ENCODE measurements at regions not wholly inside any gene's neighbourhood (a gene's known extent, or its start where the extent isn't known, plus 50 kb on each side); places are given as distances from the start of the nearest gene placed in this dataset.

DNA sequence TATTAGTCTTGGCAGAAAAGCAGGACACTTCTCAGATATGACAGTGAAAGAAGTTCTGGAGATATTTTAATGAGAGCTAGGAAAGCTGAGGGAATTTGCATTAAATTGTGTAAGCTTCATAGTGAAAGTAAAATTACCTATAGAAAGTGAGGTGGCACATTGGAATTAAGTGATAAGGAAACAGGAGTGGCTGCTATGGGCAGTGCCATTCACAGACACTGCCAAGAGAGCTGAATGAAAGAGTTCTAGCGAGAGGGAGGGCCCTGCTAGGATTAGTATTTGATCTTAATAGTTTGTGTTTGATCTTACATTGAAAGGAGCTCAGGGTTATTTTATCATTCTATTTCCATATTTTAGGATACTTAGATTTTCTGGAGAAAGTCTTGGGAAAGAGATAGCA lies 351.9 kb downstream of the DDX10 start:
- no peak for DNase-seq
- Histone ChIP-seq H3K27me3 (no peaks in the 10 kb centered on the region), H3K36me3 (no peaks in the 10 kb centered on the region), H3K4me1 (no peaks in the 10 kb centered on the region), H3K9me3 (no peaks in the 10 kb centered on the region), H3K27ac (no peak overlapping the region), H3K4me3 (no peak overlapping the region)
- intact Hi-C loops (cut with DNase I; ENCODE audit: low total_unique reads) = no loop called here
- TF ChIP-seq CTCF (IDR thresholded peaks at IDR 0.05) = no peak

DNA sequence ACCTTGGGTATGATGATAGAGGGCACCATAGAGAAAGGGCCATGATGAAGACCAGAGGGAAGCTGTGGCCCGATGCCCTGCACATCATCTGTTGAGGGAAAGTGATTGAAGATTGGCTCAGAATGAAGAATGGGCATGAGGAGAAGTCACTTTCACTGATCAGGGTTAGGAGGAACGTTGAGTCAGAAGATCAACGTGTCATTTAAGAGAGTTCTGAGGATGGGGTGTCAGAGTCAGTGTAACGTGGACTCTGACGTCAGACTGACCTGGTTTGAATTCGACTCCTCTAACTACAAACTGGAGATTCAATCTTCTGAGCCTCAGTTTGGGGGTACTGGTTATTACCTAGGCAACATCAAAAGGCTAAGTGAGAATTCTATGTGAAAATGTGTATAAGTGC lies 352.6 kb downstream of the DDX10 start:
- no peaks in the 10 kb centered on the region for H3K36me3 ChIP-seq
- intact Hi-C loops (cut with DNase I; ENCODE audit: low total_unique reads) = no loop called here
- no peak overlapping the region for H3K27ac ChIP-seq
- H3K27me3 ChIP-seq = no peaks in the 10 kb centered on the region
- no peak for DNase-seq
- H3K4me3 ChIP-seq = no peak overlapping the region
- no peaks in the 10 kb centered on the region for H3K4me1 ChIP-seq
- no peaks in the 10 kb centered on the region for H3K9me3 ChIP-seq
- TF ChIP-seq CTCF (IDR thresholded peaks at IDR 0.05) = no peak

DNA sequence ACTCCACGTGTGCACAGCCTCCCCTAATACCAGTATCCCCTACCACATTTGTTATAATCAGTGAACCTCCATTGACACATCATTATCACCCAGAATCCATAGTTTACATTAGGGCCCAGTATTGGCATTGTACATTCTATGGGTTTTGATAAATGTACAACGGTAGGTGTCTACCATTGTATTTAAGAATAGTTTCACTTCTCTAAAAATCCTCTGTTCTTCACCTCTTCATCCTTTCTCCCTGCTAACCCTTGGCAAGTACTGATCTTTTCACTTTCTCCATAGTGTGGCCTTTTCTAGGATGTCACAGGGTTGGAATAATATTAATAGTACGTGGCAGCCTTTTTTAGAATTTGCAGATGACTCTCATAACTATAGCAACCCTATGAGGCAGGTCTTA lies 353.8 kb downstream of the DDX10 start:
- Histone ChIP-seq H3K4me1 (no peaks in the 10 kb centered on the region), H3K27ac (no peak overlapping the region), H3K4me3 (no peak overlapping the region), H3K36me3 (no peaks in the 10 kb centered on the region), H3K9me3 (no peaks in the 10 kb centered on the region), H3K27me3 (no peaks in the 10 kb centered on the region)
- no peak for TF ChIP-seq CTCF (IDR thresholded peaks at IDR 0.05)
- intact Hi-C loops (cut with DNase I; ENCODE audit: low total_unique reads) = no loop called here
- DNase-seq = no peak

GRCh38 chr11:109019342-109019936 lies 354.6 kb downstream of the DDX10 start:
- no peak for TF ChIP-seq CTCF (IDR thresholded peaks at IDR 0.05)
- no peaks in the 10 kb centered on the region for H3K27me3 ChIP-seq
- no peak overlapping the region for H3K4me3 ChIP-seq
- no peaks in the 10 kb centered on the region for H3K36me3 ChIP-seq
- intact Hi-C loops (cut with DNase I; ENCODE audit: low total_unique reads) = no loop called here
- H3K27ac ChIP-seq = no peak overlapping the region
- H3K9me3 ChIP-seq = no peaks in the 10 kb centered on the region
- no peak for DNase-seq
- no peaks in the 10 kb centered on the region for H3K4me1 ChIP-seq

DNA sequence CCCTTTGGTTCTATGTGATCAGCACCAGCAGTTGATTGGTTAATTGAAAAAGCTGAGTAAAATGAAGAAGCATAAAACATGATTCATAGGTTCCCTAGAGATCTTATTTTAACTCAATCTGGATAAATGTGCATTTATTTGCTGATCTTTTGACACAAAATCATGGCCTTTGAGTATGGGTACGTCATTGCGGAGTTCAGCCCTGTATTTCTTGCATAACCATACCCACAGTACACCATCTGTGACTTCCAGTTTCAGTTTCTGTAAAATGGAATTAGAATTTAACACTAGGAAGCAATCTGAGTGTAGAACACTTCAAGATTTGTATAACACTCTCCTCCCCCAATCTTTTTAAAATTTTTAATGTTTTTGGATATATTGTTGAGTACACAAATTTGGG lies 358.2 kb downstream of the DDX10 start:
- Histone ChIP-seq H3K27me3 (no peaks in the 10 kb centered on the region), H3K36me3 (no peaks in the 10 kb centered on the region), H3K4me3 (no peak overlapping the region), H3K4me1 (no peaks in the 10 kb centered on the region), H3K9me3 (peaks cover 0 to 9% (median 5%) of the 10 kb centered on the region in 3 donors), H3K27ac (no peak overlapping the region)
- intact Hi-C loops (cut with DNase I; ENCODE audit: low total_unique reads) = no loop called here
- no peak for TF ChIP-seq CTCF (IDR thresholded peaks at IDR 0.05)
- DNase-seq = no peak

Measured in tibial artery (tissue), 4 donors.